GM19025 (cell line): ENCODE measurements at regions not wholly inside any gene's neighbourhood (a gene's known extent, or its start where the extent isn't known, plus 50 kb on each side); places are given as distances from the start of the nearest gene placed in this dataset.
"Not testable (repeated sequence)": the region's sequence is repeated elsewhere in the genome, so short reads cannot be mapped to it uniquely, and the experiment has no call there.

ENCODE experiments used
- ATAC-seq: cut with Tn5 transposase; IDR thresholded peaks from one replicate; pipeline ENCODE4 v1.9.1; 2021; ENCODE audit warnings: mild to moderate bottlenecking, low read depth, moderate library complexity; ENCODE audit not compliant: unreplicated experiment

- not testable (repeated sequence) for ATAC-seq
These were observed 158.3 kb downstream of the KCNJ18 start for GRCh38 chr17:21850614-21851013.
